SK-N-SH treated with all-trans-retinoic acid at 6 μM for 48 hours (cell line): ENCODE measurements at regions not wholly inside any gene's neighbourhood (a gene's known extent, or its start where the extent isn't known, plus 50 kb on each side); places are given as distances from the start of the nearest gene placed in this dataset.

Source experiments
- ARNTL ChIP-seq: fragments of 450-650 bp; formaldehyde crosslinking; IDR thresholded peaks from 2 replicates; pipeline ENCODE4 v1.5.0; 2020; ENCODE audit warnings: low read depth, mild to moderate bottlenecking, moderate library complexity, borderline replicate concordance
- POU6F1 ChIP-seq: fragments of 250-450 bp; sonication (Bioruptor Pico); IDR thresholded peaks from 2 replicates; pipeline ENCODE4 v1.8.0; 2021; ENCODE audit warnings: low read depth, mild to moderate bottlenecking, moderate library complexity, borderline replicate concordance
- SNAI2 ChIP-seq: fragments of 250-450 bp; sonication (Bioruptor Pico); IDR thresholded peaks from 2 replicates; pipeline ENCODE4 v1.5.0; 2020; ENCODE audit warnings: mild to moderate bottlenecking, moderate library complexity
- TCF4 ChIP-seq: fragments of 250-450 bp; sonication (Bioruptor Pico); IDR thresholded peaks from 2 replicates; pipeline ENCODE4 v1.8.0; 2021; ENCODE audit warnings: mild to moderate bottlenecking, moderate library complexity, borderline replicate concordance
- ZC3H10 ChIP-seq: fragments of 250-450 bp; sonication (Bioruptor Pico); IDR thresholded peaks from 2 replicates; pipeline ENCODE4 v1.5.1; 2021; ENCODE audit warnings: mild to moderate bottlenecking, moderate library complexity
- TF ChIP-seq, protein P1 (sequence below): fragments of 250-450 bp; sonication (Bioruptor Pico); IDR thresholded peaks from 2 replicates; pipeline ENCODE4 v1.8.0; 2020; ENCODE audit warnings: mild to moderate bottlenecking, moderate library complexity, borderline replicate concordance
- TF ChIP-seq, protein P2 (sequence below): fragments of 250-450 bp; sonication (Bioruptor Pico); IDR thresholded peaks from 2 replicates; pipeline ENCODE4 v1.5.1; 2020; ENCODE audit warnings: low read depth, mild to moderate bottlenecking, moderate library complexity

DNA sequence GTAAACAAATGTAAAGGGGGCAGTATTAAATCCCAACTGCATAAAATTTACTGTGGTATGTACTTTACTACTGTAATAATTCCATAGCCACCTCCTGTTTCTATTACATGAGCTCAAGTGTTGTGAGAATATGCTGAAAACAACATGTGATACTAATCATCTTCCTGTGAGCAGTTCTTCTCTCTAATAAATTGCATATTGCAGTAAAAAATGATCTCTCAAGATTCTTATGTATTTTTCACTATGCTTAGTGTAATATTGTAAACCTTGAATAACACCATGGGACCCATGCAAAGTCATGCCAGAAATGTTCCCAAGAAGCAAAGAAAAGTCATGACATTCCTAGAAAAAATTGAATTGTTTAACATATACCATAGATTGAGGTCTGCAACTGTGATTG, 133.0 kb upstream of the ATXN1 start:
- TF ChIP-seq, protein P1, sequence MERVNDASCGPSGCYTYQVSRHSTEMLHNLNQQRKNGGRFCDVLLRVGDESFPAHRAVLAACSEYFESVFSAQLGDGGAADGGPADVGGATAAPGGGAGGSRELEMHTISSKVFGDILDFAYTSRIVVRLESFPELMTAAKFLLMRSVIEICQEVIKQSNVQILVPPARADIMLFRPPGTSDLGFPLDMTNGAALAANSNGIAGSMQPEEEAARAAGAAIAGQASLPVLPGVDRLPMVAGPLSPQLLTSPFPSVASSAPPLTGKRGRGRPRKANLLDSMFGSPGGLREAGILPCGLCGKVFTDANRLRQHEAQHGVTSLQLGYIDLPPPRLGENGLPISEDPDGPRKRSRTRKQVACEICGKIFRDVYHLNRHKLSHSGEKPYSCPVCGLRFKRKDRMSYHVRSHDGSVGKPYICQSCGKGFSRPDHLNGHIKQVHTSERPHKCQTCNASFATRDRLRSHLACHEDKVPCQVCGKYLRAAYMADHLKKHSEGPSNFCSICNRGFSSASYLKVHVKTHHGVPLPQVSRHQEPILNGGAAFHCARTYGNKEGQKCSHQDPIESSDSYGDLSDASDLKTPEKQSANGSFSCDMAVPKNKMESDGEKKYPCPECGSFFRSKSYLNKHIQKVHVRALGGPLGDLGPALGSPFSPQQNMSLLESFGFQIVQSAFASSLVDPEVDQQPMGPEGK = no peak
- TF ChIP-seq, protein P2, sequence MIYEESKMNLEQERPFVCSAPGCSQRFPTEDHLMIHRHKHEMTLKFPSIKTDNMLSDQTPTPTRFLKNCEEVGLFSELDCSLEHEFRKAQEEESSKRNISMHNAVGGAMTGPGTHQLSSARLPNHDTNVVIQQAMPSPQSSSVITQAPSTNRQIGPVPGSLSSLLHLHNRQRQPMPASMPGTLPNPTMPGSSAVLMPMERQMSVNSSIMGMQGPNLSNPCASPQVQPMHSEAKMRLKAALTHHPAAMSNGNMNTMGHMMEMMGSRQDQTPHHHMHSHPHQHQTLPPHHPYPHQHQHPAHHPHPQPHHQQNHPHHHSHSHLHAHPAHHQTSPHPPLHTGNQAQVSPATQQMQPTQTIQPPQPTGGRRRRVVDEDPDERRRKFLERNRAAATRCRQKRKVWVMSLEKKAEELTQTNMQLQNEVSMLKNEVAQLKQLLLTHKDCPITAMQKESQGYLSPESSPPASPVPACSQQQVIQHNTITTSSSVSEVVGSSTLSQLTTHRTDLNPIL (CRISPR knock-in tag) = no peak
- TF ChIP-seq ZC3H10 (CRISPR knock-in tag) = no peak
- no peak for TF ChIP-seq TCF4
- no peak for TF ChIP-seq SNAI2 (CRISPR knock-in tag)
- TF ChIP-seq POU6F1 (CRISPR knock-in tag) = no peak
- no peak for TF ChIP-seq ARNTL (CRISPR knock-in tag)
